NB4 (cell line): ENCODE measurements at regions not wholly inside any gene's neighbourhood (a gene's known extent, or its start where the extent isn't known, plus 50 kb on each side); places are given as distances from the start of the nearest gene placed in this dataset.

ENCODE experiments used
- DNase-seq: peaks from one replicate; pipeline ENCODE4 v3.0.0; 2010; ENCODE audit warnings: low read depth
- H3K4me3 ChIP-seq: one replicate; pipeline ENCODE4 v1.5.1; 2011; ENCODE audit warnings: mild to moderate bottlenecking, low read depth, low read length, moderate library complexity
- CTCF ChIP-seq: IDR thresholded peaks from one replicate; pipeline ENCODE4 v1.5.1; 2012; ENCODE audit warnings: low read depth, low read length
- MAX ChIP-seq: IDR thresholded peaks from 2 replicates; pipeline ENCODE4 v1.6.1; 2011; ENCODE audit warnings: low read depth, low read length
- MYC ChIP-seq: IDR thresholded peaks from 2 replicates; pipeline ENCODE4 v1.6.1; 2011; ENCODE audit warnings: low read depth, low read length
- POLR2A ChIP-seq: IDR thresholded peaks from 2 replicates; pipeline ENCODE4 v1.6.1; 2011; ENCODE audit warnings: mild to moderate bottlenecking; ENCODE audit not compliant: insufficient read length; ENCODE audit errors: extremely low read depth

- H3K4me3 ChIP-seq: no peak overlapping the region
- TF ChIP-seq MYC (no peak), POLR2A (no peak)
- no peak for DNase-seq
Measured at GRCh38 chr7:91798425-91798824, 82.1 kb downstream of the MTERF1 start.

GRCh38 chr7:91800389-91800788 is 80.1 kb downstream of the MTERF1 start:
- no peak overlapping the region for H3K4me3 ChIP-seq
- TF ChIP-seq CTCF: no peak
- TF ChIP-seq MYC: no peak
- no peak for TF ChIP-seq MAX
- TF ChIP-seq POLR2A: no peak
- DNase-seq: no peak

- TF ChIP-seq MAX: no peak
- no peak for TF ChIP-seq MYC
- TF ChIP-seq POLR2A: no peak
- no peak for TF ChIP-seq CTCF
- H3K4me3 ChIP-seq: no peak overlapping the region
- DNase-seq: no peak
Measured at GRCh38 chr7:91801331-91801983, 79.0 kb downstream of the MTERF1 start.

- TF ChIP-seq CTCF (no peak), MAX (no peak), POLR2A (no peak), MYC (no peak)
- no peak for DNase-seq
- no peak overlapping the region for H3K4me3 ChIP-seq
Measured at GRCh38 chr7:91811236-91811635, 69.3 kb downstream of the MTERF1 start.

- TF ChIP-seq CTCF (no peak), MAX (no peak), MYC (no peak), POLR2A (no peak)
- DNase-seq: no peak
- H3K4me3 ChIP-seq: no peak overlapping the region
Measured at GRCh38 chr7:91811641-91812040, 68.9 kb downstream of the MTERF1 start.

- H3K4me3 ChIP-seq: no peak overlapping the region
- TF ChIP-seq MYC (no peak), CTCF (no peak), MAX (no peak), POLR2A (no peak)
- DNase-seq: peak; percentile 16
Measured at GRCh38 chr7:91812388-91812787, 68.1 kb downstream of the MTERF1 start.
